ENCODE measurements at regions not wholly inside any gene's neighbourhood (a gene's known extent, or its start where the extent isn't known, plus 50 kb on each side); places are given as distances from the start of the nearest gene placed in this dataset.

DNA sequence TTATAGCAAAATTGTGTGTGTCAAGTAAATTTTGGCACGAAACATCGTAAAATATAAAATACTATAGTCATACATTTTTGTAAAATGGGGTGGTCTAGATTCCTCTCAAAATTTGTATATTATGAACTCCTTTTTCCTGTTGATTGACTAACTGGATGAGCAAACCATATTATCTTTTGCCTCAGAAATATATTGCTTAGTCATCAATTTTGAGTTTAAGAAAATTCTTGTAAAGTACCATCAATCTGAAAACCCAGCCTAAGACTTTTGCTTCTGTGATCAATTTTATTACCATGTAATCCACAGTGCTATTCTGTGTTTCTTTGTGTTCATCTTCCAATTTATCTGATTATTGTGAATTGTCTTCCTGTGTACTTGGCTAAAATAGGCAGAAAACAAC is 98.0 kb upstream of the PCDH18 start:
- TF ChIP-seq, protein P1, sequence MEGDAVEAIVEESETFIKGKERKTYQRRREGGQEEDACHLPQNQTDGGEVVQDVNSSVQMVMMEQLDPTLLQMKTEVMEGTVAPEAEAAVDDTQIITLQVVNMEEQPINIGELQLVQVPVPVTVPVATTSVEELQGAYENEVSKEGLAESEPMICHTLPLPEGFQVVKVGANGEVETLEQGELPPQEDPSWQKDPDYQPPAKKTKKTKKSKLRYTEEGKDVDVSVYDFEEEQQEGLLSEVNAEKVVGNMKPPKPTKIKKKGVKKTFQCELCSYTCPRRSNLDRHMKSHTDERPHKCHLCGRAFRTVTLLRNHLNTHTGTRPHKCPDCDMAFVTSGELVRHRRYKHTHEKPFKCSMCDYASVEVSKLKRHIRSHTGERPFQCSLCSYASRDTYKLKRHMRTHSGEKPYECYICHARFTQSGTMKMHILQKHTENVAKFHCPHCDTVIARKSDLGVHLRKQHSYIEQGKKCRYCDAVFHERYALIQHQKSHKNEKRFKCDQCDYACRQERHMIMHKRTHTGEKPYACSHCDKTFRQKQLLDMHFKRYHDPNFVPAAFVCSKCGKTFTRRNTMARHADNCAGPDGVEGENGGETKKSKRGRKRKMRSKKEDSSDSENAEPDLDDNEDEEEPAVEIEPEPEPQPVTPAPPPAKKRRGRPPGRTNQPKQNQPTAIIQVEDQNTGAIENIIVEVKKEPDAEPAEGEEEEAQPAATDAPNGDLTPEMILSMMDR (conservative IDR thresholded peaks at IDR 0.05) = no peak
- TF ChIP-seq ZFX (IDR thresholded peaks at IDR 0.05) = no peak
